ENCODE measurements at regions not wholly inside any gene's neighbourhood (a gene's known extent, or its start where the extent isn't known, plus 50 kb on each side); places are given as distances from the start of the nearest gene placed in this dataset.

DNA sequence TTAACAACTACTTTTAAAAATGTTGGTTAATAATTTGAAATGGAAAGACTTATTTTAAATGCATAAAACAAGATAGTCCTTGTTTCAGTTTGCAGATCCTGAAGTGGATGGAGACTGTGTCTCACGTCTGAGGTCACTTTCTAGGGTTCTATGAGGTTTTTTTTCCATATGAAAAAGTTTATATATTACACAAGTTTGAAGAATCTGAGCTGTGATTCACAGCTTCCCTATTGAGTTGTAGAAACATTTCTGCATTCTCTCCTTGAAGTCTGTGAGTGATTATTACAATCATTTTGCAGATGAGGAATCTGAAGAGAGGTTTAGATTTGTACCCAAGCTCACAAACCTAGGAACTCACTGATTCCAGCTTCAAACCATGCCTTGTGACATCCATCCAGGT, 442.5 kb upstream of the KLF4 start:
- DNase-seq, result no peak

DNA sequence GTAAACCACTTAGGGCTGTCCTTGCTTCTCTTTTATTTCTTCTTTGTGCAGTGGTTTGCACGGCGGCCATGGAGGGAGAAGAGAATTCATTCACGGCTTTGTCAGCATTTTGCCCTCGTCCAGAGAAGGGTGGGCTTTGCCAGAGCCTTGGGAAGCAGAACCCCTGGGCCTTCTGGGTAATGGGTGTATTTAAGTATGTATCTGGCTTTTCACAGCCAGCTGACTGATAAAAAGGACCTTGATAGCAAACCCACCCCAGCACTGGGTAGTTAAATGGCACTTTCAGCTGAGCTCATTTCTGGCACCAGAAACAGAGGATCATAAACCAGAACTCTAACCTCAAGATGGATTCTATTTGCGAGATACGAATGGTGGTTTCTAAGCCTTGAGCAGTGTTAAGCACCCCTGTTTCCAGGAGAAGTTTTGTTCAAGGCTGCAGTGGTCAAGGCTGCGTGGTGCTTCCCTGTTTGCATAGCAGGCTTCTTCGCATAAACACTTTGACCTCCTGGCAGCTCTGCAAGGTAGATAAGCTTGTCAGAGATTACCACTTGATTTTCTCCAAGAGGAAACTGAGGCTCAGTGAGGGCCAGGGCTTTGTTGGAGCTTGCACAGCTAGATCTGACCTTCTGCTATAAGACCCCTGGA, 441.6 kb upstream of the KLF4 start:
- no peak for DNase-seq

- DNase-seq, result no peak
Measured at GRCh38 chr9:107929443-107929842, 439.9 kb upstream of the KLF4 start.

DNA sequence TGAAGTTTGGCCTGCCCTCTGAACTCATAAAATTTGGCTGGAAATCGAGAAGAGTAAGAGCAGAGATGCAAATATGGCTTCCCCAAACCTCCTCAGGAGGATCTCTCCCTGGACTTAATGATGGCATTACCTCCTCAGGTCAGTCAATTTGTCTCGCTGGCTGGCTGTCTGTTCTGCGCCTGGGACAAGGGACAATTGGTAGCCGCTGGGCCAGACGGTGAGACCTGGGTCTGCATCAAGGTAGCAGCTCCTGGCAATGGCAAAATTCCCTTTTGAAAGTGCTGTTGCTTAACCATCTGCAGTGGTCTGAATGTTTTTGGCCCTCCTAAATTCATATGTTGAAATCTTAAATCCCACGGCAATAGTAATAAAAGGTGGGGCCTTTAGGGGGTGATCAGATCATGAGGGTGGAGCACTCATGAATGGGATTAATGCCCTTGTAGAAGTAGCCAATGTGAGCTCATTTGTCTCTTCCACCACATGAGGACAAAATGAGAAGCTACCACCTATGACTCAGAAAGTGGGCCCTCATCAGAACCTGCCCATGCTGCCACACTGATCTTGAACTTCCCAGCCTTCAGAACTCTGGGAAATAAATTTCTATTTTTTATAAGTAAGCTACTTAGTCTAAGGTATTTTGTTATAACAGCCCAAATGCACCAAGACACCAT, 439.3 kb upstream of the KLF4 start:
- DNase-seq, result no peak

GRCh38 chr9:107927276-107927675, 437.7 kb upstream of the KLF4 start:
- no peak for DNase-seq

DNA sequence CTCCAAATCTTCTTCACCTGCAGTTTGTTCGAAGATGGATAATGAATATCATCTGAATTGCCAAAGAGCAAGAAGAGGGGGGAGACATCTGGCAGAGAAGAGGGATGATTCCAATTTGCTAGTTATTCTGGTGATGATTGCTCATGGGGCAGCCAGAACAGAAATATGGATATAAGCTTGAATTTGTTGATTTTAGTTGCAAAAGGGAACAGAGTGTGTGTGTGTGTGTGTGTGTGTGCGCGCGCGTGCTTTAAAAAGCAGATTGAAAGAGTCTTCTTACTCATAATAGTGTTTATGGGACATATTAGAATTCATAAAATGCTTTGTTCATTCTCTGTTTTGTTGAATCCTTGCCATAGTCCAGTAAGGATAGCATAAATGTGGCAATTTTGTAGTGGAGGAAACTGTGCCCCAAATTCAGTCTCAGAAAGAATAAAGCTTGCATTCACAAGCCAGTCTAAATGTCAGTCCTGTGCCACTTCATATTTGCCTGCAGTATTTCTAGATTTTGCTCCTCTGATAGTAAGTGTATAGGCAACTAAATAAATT, 436.3 kb upstream of the KLF4 start:
- no peak for DNase-seq

DNA sequence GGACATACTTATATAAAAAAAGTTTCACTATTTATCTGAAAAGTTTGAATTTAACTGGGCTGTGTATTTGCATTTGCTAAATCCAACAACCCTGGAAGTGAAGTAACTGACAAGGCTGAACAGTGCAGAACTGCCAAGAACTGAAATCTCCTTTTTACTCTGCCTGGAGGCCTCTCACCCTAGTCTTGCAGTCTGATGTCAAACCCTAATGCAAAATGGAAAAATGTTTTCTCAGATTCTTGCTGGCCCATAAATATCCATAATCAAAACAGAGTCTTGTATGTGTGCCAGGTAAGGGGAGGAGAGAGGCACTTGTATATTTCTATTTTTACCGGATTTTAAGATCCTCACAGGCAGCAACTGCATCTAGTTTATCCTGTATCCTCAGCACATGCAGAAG, 432.7 kb upstream of the KLF4 start:
- no peak for DNase-seq

DNA sequence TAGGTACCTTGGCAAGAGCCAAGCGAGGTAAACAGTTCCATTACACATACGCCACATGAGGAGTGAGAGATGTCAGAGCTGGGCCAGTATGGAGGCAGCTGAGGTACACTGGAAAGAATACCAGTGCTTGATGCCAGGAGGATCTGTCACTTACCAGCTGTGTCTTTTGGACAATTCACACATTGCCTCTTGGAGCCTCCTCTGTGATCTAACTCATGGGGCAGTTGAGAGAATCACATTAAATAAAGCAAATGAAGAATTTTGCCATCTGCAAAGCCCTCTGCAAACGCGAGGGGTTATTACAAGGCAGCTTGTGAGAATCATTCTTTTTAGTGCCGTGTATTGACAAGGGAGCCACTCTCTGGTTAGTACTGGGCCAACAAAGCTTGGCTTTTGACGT, 429.7 kb upstream of the KLF4 start:
- no peak for DNase-seq

DNA sequence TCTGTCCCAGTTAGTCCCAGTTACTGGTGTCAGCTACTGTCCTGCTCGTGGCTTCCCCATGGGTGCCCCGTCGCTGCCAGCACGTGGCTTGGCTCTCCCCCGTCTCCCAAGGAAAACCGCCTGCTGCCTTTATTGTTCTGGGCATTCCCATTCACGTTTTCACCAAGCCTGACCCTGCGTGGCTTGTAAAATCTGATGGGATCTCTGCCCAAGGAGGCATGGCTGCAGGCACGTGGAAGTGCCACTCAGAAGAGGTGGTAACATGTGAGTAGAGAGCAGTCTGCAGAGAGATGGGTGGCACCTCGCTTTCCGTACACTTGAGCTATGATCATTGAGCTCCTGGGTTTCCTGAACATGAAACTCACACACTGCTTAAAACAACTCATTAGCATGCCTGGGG, 429.2 kb upstream of the KLF4 start:
- no peak for DNase-seq

GRCh38 chr9:107914151-107914550, 424.6 kb upstream of the KLF4 start:
- DNase-seq, result no peak

- DNase-seq, result no peak
Measured at GRCh38 chr9:107907715-107908114, 418.1 kb upstream of the KLF4 start.

GRCh38 chr9:107907255-107907654, 417.7 kb upstream of the KLF4 start:
- DNase-seq, result no peak

- DNase-seq, result no peak
Measured at GRCh38 chr9:107906074-107906473, 416.5 kb upstream of the KLF4 start.

- DNase-seq, result no peak
Measured at GRCh38 chr9:107905308-107906020, 415.9 kb upstream of the KLF4 start.

DNA sequence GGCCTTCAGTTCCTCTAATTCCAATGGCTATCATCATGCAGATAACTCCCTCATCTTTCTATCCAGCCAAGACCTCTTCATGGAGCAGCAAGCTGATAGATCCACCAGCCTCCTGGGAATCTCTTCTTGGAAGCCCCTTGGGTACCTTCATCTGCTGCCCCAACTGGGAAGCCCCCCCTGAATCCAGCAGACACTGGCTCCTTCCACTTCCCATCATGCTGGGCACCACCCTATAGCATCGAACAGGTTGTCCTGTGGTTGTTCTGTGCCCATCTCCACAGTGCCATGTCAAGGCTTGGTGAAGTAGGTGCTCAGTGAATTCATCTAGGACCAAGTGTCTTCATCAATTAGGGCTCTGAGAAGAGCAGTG, 410.4 kb upstream of the KLF4 start:
- DNase-seq, result no peak

DNA sequence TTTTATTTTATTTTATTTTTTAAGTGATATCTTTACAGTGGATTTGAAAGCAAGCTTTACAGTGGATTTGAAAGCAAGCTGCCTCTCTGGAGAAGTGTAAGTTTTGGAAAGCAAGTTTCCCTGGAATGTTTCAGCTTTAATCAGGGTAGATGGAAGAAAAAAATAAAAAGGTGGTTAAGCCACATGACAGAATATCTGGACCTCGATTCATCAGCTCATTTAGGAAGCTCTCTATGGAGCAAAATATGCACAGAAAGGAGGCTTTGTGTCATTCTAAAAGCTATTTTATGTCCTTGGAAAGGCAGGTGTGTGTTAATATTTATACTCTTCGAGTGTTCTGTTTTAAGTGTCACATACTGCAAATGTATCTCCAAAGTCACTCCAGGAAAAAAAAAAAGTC, 409.2 kb upstream of the KLF4 start:
- DNase-seq, result no peak

DNA sequence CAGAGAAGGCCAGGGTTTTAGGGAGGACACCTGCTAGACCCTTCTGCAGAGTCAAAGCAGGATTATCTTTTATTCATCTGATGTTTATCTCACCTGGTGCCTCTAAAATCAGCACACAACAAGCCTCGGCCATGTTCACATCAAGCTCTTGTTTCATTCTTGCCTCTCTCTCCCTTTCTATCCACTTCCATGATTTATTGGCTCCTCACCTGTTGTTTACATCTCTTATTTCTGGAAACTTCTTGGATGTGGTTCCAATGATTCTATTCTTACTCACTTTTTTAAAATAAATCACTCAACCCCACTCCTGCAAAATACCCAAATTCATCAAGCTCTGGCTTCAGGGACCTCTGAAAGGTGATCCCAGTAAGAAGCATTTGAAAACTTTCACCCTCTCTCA, 407.0 kb upstream of the KLF4 start:
- no peak for DNase-seq

DNA sequence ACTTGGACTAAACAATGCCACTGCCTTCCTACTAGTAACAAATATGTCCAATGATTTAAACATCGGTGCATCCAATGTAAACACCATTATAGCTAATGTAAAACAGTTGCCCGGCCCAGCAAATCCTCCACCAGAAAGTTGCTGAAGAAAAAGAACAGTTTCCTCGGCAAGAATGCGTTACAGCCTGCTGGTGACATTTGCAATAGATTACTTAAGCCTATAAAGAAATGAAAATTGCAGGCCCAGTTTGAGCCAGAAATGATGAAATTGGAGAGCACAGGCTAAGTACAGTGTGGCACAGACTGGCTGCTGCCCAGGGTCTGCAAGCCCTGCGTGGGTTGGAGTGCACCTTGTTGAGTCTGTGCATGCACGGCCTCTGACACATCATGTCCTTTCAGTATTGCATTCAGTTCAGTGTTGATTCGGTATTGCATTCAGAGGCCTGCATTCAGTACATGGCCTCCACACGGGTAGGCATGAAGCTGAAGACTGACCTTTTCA, 406.0 kb upstream of the KLF4 start:
- no peak for DNase-seq

GRCh38 chr9:107894572-107895261, 405.1 kb upstream of the KLF4 start:
- DNase-seq, result no peak

DNA sequence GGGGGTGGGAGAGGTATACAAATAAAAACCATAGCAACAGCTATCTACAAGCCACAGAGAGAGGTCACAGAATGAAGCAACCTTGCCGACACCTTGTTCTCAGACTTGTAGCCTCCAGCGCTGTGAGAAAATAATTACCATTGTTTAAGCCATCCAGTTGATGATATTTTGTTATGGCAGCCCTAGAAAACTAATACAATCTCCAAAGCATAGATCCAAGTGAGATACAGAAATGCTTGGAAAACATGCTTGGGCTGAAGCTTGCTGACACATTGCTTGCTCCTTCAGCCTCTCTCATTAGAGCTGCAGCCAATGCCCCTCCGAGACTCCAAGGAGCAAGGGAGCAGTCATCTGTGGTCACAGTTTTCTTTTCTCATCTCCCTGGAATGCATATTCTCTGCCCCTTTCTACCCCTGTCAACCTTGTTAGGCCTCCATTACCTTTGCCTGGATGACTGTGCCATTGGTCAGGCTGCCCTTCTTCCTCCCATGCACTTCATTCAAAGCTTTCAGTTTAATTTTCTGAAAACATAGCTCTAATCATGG, 401.4 kb upstream of the KLF4 start:
- DNase-seq, result no peak

GRCh38 chr9:107888773-107889227, 399.2 kb upstream of the KLF4 start:
- no peak for DNase-seq

DNA sequence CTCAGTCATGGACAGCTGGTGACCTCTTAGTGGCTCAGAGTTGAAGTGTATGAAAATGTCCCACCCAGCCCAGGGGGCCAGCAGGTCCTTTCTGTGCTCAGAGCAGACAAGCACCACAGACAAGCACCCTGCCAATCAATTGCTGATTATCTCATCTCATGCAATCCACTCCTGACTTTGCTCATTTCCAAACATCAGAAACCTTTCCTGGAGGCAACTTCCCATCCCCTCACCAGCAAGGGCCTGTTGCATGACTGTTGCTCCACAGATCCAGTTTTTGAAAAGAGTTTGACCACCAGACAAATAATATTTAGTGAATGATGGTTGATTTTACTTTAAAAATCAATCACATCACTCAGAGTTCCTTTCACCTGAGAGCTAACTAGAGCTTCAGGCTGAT, 397.3 kb upstream of the KLF4 start:
- no peak for DNase-seq
